ENCODE measurements at regions not wholly inside any gene's neighbourhood (a gene's known extent, or its start where the extent isn't known, plus 50 kb on each side); places are given as distances from the start of the nearest gene placed in this dataset.
"Not testable (repeated sequence)": the region's sequence is repeated elsewhere in the genome, so short reads cannot be mapped to it uniquely, and the experiment has no call there.

- not testable (repeated sequence) for H2BK5ac ChIP-seq (ENCODE audit: low read length); H3K27me3 ChIP-seq (ENCODE audit: insufficient read depth, low read length, poor library complexity); H3K4me3 ChIP-seq (ENCODE audit: low read length); H3K36me3 ChIP-seq (ENCODE audit: control insufficient read depth, insufficient read depth, low read length); H4K8ac ChIP-seq (ENCODE audit: low read depth, low read length); H2BK15ac ChIP-seq (replicated peaks; ENCODE audit: low read depth); H2BK120ac ChIP-seq (ENCODE audit: low read depth, low read length); H3K18ac ChIP-seq (ENCODE audit: low read length); H3K27ac ChIP-seq (ENCODE audit: low read depth, low read length); H2AK5ac ChIP-seq (ENCODE audit: low read length); H3K4me2 ChIP-seq (ENCODE audit: low read length); H3K79me1 ChIP-seq (ENCODE audit: low read length); DNase-seq; H3K4me1 ChIP-seq (ENCODE audit: control insufficient read depth, low read depth, low read length); H3K79me2 ChIP-seq (ENCODE audit: control insufficient read depth, insufficient read depth, low read length); H3K4ac ChIP-seq (ENCODE audit: low read depth, low read length); H4K5ac ChIP-seq (ENCODE audit: low read length); H3K9ac ChIP-seq (ENCODE audit: low read length); H3K23ac ChIP-seq (ENCODE audit: low read length); H3K56ac ChIP-seq (ENCODE audit: low read length)
- no CpG with 5 or more reads among the region's 22 CpGs for WGBS (ENCODE audit: extremely low coverage, insufficient coverage, low lambda C conversion rate)
Observed at GRCh38 chr11:45739071-45739470, 65.9 kb upstream of the SLC35C1 start.

DNA sequence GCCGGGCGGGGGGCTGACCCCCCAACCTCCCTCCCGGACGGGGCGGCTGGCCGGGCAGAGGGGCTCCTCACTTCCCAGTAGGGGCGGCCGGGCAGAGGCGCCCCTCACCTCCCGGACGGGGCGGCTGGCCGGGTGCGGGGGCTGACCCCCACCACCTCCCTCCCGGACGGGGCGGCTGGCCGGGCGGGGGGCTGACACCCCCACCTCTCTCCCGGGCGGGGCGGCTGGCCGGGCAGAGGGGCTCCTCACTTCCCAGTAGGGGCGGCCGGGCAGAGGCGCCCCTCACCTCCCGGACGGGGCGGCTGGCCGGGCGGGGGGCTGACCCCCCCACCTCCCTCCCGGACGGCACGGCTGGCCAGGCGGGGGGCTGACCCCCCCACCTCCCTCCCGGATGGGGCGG, 66.8 kb upstream of the SLC35C1 start:
- not testable (repeated sequence) for H3K4me2 ChIP-seq (ENCODE audit: low read length); H2BK120ac ChIP-seq (ENCODE audit: low read depth, low read length); H3K4me3 ChIP-seq (ENCODE audit: low read length); H3K79me2 ChIP-seq (ENCODE audit: control insufficient read depth, insufficient read depth, low read length); H2AK5ac ChIP-seq (ENCODE audit: low read length); H3K4me1 ChIP-seq (ENCODE audit: control insufficient read depth, low read depth, low read length); H3K23ac ChIP-seq (ENCODE audit: low read length); H3K27me3 ChIP-seq (ENCODE audit: insufficient read depth, low read length, poor library complexity); H3K27ac ChIP-seq (ENCODE audit: low read depth, low read length); H3K79me1 ChIP-seq (ENCODE audit: low read length); H2BK15ac ChIP-seq (replicated peaks; ENCODE audit: low read depth); H4K5ac ChIP-seq (ENCODE audit: low read length); H3K36me3 ChIP-seq (ENCODE audit: control insufficient read depth, insufficient read depth, low read length); H4K8ac ChIP-seq (ENCODE audit: low read depth, low read length); H2BK5ac ChIP-seq (ENCODE audit: low read length); H3K56ac ChIP-seq (ENCODE audit: low read length); H3K4ac ChIP-seq (ENCODE audit: low read depth, low read length); DNase-seq; H3K9ac ChIP-seq (ENCODE audit: low read length); H3K18ac ChIP-seq (ENCODE audit: low read length)
- WGBS (ENCODE audit: extremely low coverage, insufficient coverage, low lambda C conversion rate), result no CpG with 5 or more reads among the region's 37 CpGs

GRCh38 chr11:45737056-45737455, 67.9 kb upstream of the SLC35C1 start:
- H3K27me3 ChIP-seq (ENCODE audit: insufficient read depth, low read length, poor library complexity), result no peaks in the 10 kb centered on the region
- no peak overlapping the region for H3K27ac ChIP-seq (ENCODE audit: low read depth, low read length)
- no peak overlapping the region for H3K56ac ChIP-seq (ENCODE audit: low read length)
- H4K5ac ChIP-seq (ENCODE audit: low read length), result no peak overlapping the region
- H3K79me1 ChIP-seq (ENCODE audit: low read length), result no peaks in the 10 kb centered on the region
- H3K4me1 ChIP-seq (ENCODE audit: control insufficient read depth, low read depth, low read length), result no peaks in the 10 kb centered on the region
- H4K8ac ChIP-seq (ENCODE audit: low read depth, low read length), result no peak overlapping the region
- no peaks in the 10 kb centered on the region for H3K36me3 ChIP-seq (ENCODE audit: control insufficient read depth, insufficient read depth, low read length)
- H2BK5ac ChIP-seq (ENCODE audit: low read length), result no peak overlapping the region
- WGBS (ENCODE audit: extremely low coverage, insufficient coverage, low lambda C conversion rate), result no CpG with 5 or more reads among the region's 4 CpGs
- no peak overlapping the region for H2AK5ac ChIP-seq (ENCODE audit: low read length)
- no peak overlapping the region for H3K4me2 ChIP-seq (ENCODE audit: low read length)
- no peak for DNase-seq
- H3K4ac ChIP-seq (ENCODE audit: low read depth, low read length), result no peak overlapping the region
- H2BK120ac ChIP-seq (ENCODE audit: low read depth, low read length), result no peak overlapping the region
- H3K4me3 ChIP-seq (ENCODE audit: low read length), result no peak overlapping the region
- no peak overlapping the region for H3K23ac ChIP-seq (ENCODE audit: low read length)
- no peak overlapping the region for H2BK15ac ChIP-seq (replicated peaks; ENCODE audit: low read depth)
- H3K18ac ChIP-seq (ENCODE audit: low read length), result no peak overlapping the region
- H3K79me2 ChIP-seq (ENCODE audit: control insufficient read depth, insufficient read depth, low read length), result no peaks in the 10 kb centered on the region
- no peak overlapping the region for H3K9ac ChIP-seq (ENCODE audit: low read length)

DNA sequence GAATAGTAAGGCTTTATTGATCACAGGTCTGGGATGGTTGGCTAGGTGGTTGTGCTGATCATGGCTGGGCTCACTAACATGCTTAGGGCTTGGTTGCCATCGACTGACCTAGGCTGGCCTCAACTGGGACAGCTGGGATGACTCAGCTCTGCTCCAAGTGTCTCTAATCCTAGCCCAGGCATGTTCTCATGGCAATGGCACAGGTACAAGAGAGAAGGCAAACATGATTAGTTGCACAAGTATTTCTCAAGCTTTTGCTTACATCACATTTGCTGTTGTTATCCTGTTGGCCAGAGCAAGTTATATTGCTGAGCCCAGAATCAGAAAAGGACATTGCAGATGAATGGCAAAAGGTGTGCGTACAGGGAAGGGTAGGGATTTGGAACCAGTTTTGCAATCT, 68.5 kb upstream of the SLC35C1 start:
- Histone ChIP-seq H3K27ac (ENCODE audit: low read depth, low read length) (no peak overlapping the region), H3K4me1 (ENCODE audit: control insufficient read depth, low read depth, low read length) (no peaks in the 10 kb centered on the region), H2BK15ac (replicated peaks; ENCODE audit: low read depth) (no peak overlapping the region), H3K4me3 (ENCODE audit: low read length) (no peak overlapping the region), H4K8ac (ENCODE audit: low read depth, low read length) (no peak overlapping the region), H3K4me2 (ENCODE audit: low read length) (no peak overlapping the region), H2BK5ac (ENCODE audit: low read length) (no peak overlapping the region), H3K79me1 (ENCODE audit: low read length) (no peaks in the 10 kb centered on the region), H3K4ac (ENCODE audit: low read depth, low read length) (no peak overlapping the region), H2AK5ac (ENCODE audit: low read length) (no peak overlapping the region), H4K5ac (ENCODE audit: low read length) (no peak overlapping the region), H3K9ac (ENCODE audit: low read length) (no peak overlapping the region), H3K79me2 (ENCODE audit: control insufficient read depth, insufficient read depth, low read length) (no peaks in the 10 kb centered on the region), H2BK120ac (ENCODE audit: low read depth, low read length) (no peak overlapping the region), H3K27me3 (ENCODE audit: insufficient read depth, low read length, poor library complexity) (no peaks in the 10 kb centered on the region), H3K56ac (ENCODE audit: low read length) (no peak overlapping the region), H3K18ac (ENCODE audit: low read length) (no peak overlapping the region), H3K23ac (ENCODE audit: low read length) (no peak overlapping the region), H3K36me3 (ENCODE audit: control insufficient read depth, insufficient read depth, low read length) (no peaks in the 10 kb centered on the region)
- no peak for DNase-seq
- WGBS (ENCODE audit: extremely low coverage, insufficient coverage, low lambda C conversion rate), result no CpG with 5 or more reads among the region's 2 CpGs

- Histone ChIP-seq H3K27ac (ENCODE audit: low read depth, low read length) (no peak overlapping the region), H4K8ac (ENCODE audit: low read depth, low read length) (no peak overlapping the region), H3K23ac (ENCODE audit: low read length) (no peak overlapping the region), H3K4me3 (ENCODE audit: low read length) (no peak overlapping the region), H3K4me2 (ENCODE audit: low read length) (no peak overlapping the region), H3K27me3 (ENCODE audit: insufficient read depth, low read length, poor library complexity) (no peaks in the 10 kb centered on the region), H3K56ac (ENCODE audit: low read length) (no peak overlapping the region), H3K4ac (ENCODE audit: low read depth, low read length) (no peak overlapping the region), H2BK5ac (ENCODE audit: low read length) (no peak overlapping the region), H2AK5ac (ENCODE audit: low read length) (no peak overlapping the region), H2BK120ac (ENCODE audit: low read depth, low read length) (no peak overlapping the region), H3K18ac (ENCODE audit: low read length) (no peak overlapping the region), H3K4me1 (ENCODE audit: control insufficient read depth, low read depth, low read length) (no peaks in the 10 kb centered on the region), H3K36me3 (ENCODE audit: control insufficient read depth, insufficient read depth, low read length) (no peaks in the 10 kb centered on the region), H2BK15ac (replicated peaks; ENCODE audit: low read depth) (no peak overlapping the region), H4K5ac (ENCODE audit: low read length) (no peak overlapping the region), H3K79me1 (ENCODE audit: low read length) (no peaks in the 10 kb centered on the region), H3K9ac (ENCODE audit: low read length) (no peak overlapping the region), H3K79me2 (ENCODE audit: control insufficient read depth, insufficient read depth, low read length) (no peaks in the 10 kb centered on the region)
- DNase-seq, result no peak
- WGBS (ENCODE audit: extremely low coverage, insufficient coverage, low lambda C conversion rate), result no CpG with 5 or more reads among the region's 1 CpG
Observed at GRCh38 chr11:45733176-45733575, 67.8 kb upstream of the CHST1 start.

DNA sequence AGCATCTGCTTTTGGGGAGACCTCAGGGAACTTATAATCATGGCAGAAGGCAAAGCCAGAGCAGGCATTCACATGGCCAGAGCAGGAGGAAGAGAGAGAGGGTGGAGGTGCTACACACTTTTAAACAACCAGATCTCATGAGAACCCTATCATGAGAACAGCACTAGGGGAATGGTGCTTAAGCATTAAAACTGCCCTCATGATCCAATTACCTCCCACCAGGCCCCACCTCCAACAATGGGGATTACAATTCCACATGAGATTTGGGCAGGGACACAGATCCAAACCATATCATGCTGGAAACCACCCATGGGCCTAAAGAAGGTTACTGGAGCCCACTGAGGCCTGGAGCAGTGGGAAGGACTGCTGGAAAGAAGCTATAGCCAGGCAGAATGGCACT, 66.9 kb upstream of the CHST1 start:
- H3K4me3 ChIP-seq (ENCODE audit: low read length), result no peak overlapping the region
- H3K4me2 ChIP-seq (ENCODE audit: low read length), result no peak overlapping the region
- no peak overlapping the region for H4K5ac ChIP-seq (ENCODE audit: low read length)
- no peak overlapping the region for H3K18ac ChIP-seq (ENCODE audit: low read length)
- no peak overlapping the region for H3K9ac ChIP-seq (ENCODE audit: low read length)
- H2AK5ac ChIP-seq (ENCODE audit: low read length), result no peak overlapping the region
- no peak overlapping the region for H2BK5ac ChIP-seq (ENCODE audit: low read length)
- no peaks in the 10 kb centered on the region for H3K79me1 ChIP-seq (ENCODE audit: low read length)
- H3K36me3 ChIP-seq (ENCODE audit: control insufficient read depth, insufficient read depth, low read length), result no peaks in the 10 kb centered on the region
- DNase-seq, result no peak
- H4K8ac ChIP-seq (ENCODE audit: low read depth, low read length), result no peak overlapping the region
- H2BK15ac ChIP-seq (replicated peaks; ENCODE audit: low read depth), result no peak overlapping the region
- H3K27ac ChIP-seq (ENCODE audit: low read depth, low read length), result no peak overlapping the region
- H2BK120ac ChIP-seq (ENCODE audit: low read depth, low read length), result no peak overlapping the region
- no peaks in the 10 kb centered on the region for H3K79me2 ChIP-seq (ENCODE audit: control insufficient read depth, insufficient read depth, low read length)
- H3K23ac ChIP-seq (ENCODE audit: low read length), result no peak overlapping the region
- no peak overlapping the region for H3K56ac ChIP-seq (ENCODE audit: low read length)
- H3K4ac ChIP-seq (ENCODE audit: low read depth, low read length), result no peak overlapping the region
- no peaks in the 10 kb centered on the region for H3K27me3 ChIP-seq (ENCODE audit: insufficient read depth, low read length, poor library complexity)
- no peaks in the 10 kb centered on the region for H3K4me1 ChIP-seq (ENCODE audit: control insufficient read depth, low read depth, low read length)

Data from mesendoderm (in vitro differentiated cells).